Sigmoid colon (tissue), 4 donors: ENCODE measurements at regions not wholly inside any gene's neighbourhood (a gene's known extent, or its start where the extent isn't known, plus 50 kb on each side); places are given as distances from the start of the nearest gene placed in this dataset.

Experiments used
- EP300 ChIP-seq, 4 donors: sonication (generic); formaldehyde crosslinking; IDR thresholded peaks; one replicate each; pipeline ENCODE4 v1.6.1; 2017; ENCODE audit warnings: antibody characterized with exemption in 4 of 4
- POLR2A ChIP-seq, 2 donors: fragments of 450-650 bp; IDR thresholded peaks; one replicate each; pipeline ENCODE4 v1.6.1; 2016; ENCODE audit warnings: antibody characterized with exemption in 2 of 2, mild to moderate bottlenecking in 2 of 2, moderate library complexity in 2 of 2
- POLR2AphosphoS5 ChIP-seq, 4 donors: sonication (generic); formaldehyde crosslinking; IDR thresholded peaks; one replicate each; pipeline ENCODE4 v1.6.1; 2017; ENCODE audit warnings: antibody characterized with exemption in 4 of 4
- TF ChIP-seq, protein P1 (sequence below), 4 experiments: fragments of 450-650 bp in 3 of 4; fragments of 200-600 bp in 1 of 4; IDR thresholded peaks; one replicate each; pipeline ENCODE4 v1.5.1; 2016 to 2019; ENCODE audit warnings: antibody characterized with exemption in 4 of 4, mild to moderate bottlenecking in 3 of 4, moderate library complexity in 2 of 4

DNA sequence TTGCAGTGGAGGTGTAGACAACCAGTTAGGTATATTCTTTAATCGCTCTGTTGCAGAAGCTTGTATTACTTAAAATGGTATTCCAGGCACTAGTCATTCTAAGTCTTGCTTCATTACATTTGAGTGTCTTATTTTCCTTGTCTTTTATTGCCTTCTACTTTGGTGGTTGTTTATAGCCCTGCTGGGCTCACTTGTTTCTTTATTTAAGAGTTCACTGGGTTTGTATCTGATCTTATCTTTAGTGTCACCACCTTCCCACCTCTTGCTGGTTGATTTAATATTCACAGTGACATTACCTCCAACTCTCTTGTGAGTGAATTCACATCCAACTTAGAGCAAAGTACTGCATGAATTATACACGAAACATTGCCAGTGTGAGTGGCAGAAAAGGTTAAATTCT lies 83.6 kb upstream of the BNC2 start:
- TF ChIP-seq, protein P1, sequence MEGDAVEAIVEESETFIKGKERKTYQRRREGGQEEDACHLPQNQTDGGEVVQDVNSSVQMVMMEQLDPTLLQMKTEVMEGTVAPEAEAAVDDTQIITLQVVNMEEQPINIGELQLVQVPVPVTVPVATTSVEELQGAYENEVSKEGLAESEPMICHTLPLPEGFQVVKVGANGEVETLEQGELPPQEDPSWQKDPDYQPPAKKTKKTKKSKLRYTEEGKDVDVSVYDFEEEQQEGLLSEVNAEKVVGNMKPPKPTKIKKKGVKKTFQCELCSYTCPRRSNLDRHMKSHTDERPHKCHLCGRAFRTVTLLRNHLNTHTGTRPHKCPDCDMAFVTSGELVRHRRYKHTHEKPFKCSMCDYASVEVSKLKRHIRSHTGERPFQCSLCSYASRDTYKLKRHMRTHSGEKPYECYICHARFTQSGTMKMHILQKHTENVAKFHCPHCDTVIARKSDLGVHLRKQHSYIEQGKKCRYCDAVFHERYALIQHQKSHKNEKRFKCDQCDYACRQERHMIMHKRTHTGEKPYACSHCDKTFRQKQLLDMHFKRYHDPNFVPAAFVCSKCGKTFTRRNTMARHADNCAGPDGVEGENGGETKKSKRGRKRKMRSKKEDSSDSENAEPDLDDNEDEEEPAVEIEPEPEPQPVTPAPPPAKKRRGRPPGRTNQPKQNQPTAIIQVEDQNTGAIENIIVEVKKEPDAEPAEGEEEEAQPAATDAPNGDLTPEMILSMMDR (IDR thresholded peaks at IDR 0.05), result no peak
- TF ChIP-seq POLR2AphosphoS5 (IDR thresholded peaks at IDR 0.05), result no peak
- no peak for TF ChIP-seq EP300 (IDR thresholded peaks at IDR 0.05)
- no peak for TF ChIP-seq POLR2A (IDR thresholded peaks at IDR 0.05)
